MCF 10A (cell line): ENCODE measurements at regions not wholly inside any gene's neighbourhood (a gene's known extent, or its start where the extent isn't known, plus 50 kb on each side); places are given as distances from the start of the nearest gene placed in this dataset.

Source experiments
- BruUV-seq: library from RNA; stranded (reverse); fragments of 400-500 nt; replicated peaks from 2 replicates; lab custom pipeline; 2021; lab: Mats Ljungman, UMichigan
- CTCF ChIA-PET: fragments of 300-600 bp; sonication (Branson Sonifier 250); formaldehyde crosslinking; extraction: SDS; loops from one replicate; lab custom pipeline; 2021; ENCODE audit warnings: antibody characterized with exemption, inconsistent platforms; lab: Yijun Ruan, JAX
- POLR2A ChIA-PET: fragments of 300-600, 350-650 bp; sonication (Branson Sonifier 250); formaldehyde crosslinking; extraction: SDS; loops from one replicate; lab custom pipeline; 2020; ENCODE audit warnings: antibody characterized with exemption, inconsistent platforms; lab: Yijun Ruan, JAX
- DNase-seq: peaks from one replicate; pipeline ENCODE4 v3.0.0-alpha.2; 2018; ENCODE audit not compliant: unreplicated experiment
- H3K27ac Mint-ChIP-seq: one replicate; pipeline ENCODE4 v1.8.0; 2022; ENCODE audit warnings: mild to moderate bottlenecking, low read depth, mixed read lengths; ENCODE audit not compliant: unreplicated experiment
- H3K27me3 Mint-ChIP-seq: one replicate; pipeline ENCODE4 v1.8.0; 2022; ENCODE audit warnings: mixed read lengths; ENCODE audit not compliant: insufficient read depth, unreplicated experiment
- H3K36me3 Mint-ChIP-seq: one replicate; pipeline ENCODE4 v1.8.0; 2022; ENCODE audit warnings: mild to moderate bottlenecking, moderate library complexity, mixed read lengths; ENCODE audit not compliant: insufficient read depth, unreplicated experiment
- H3K4me1 Mint-ChIP-seq: one replicate; pipeline ENCODE4 v1.8.0; 2022; ENCODE audit warnings: mixed read lengths; ENCODE audit not compliant: insufficient read depth, unreplicated experiment
- H3K4me3 Mint-ChIP-seq: one replicate; pipeline ENCODE4 v1.8.0; 2022; ENCODE audit warnings: mild to moderate bottlenecking, moderate library complexity, mixed read lengths; ENCODE audit not compliant: unreplicated experiment
- H3K9me3 Mint-ChIP-seq: one replicate; pipeline ENCODE4 v1.8.0; 2022; ENCODE audit warnings: mixed read lengths; ENCODE audit not compliant: unreplicated experiment
- intact Hi-C: fragments of 100-400 bp; cut with micrococcal nuclease; formaldehyde crosslinking; loops from 2 replicates; pipeline ENCODE4 v1.14.1; 2022
- TF ChIP-seq, protein P1 (sequence below): fragments of 200-600 bp; IDR thresholded peaks from one replicate; pipeline ENCODE4 v1.8.0; 2022; ENCODE audit warnings: antibody characterized with exemption, mild to moderate bottlenecking; ENCODE audit not compliant: unreplicated experiment

GRCh38 chr1:60895252-60895651, 187.1 kb upstream of the NFIA start:
- TF ChIP-seq, protein P1, sequence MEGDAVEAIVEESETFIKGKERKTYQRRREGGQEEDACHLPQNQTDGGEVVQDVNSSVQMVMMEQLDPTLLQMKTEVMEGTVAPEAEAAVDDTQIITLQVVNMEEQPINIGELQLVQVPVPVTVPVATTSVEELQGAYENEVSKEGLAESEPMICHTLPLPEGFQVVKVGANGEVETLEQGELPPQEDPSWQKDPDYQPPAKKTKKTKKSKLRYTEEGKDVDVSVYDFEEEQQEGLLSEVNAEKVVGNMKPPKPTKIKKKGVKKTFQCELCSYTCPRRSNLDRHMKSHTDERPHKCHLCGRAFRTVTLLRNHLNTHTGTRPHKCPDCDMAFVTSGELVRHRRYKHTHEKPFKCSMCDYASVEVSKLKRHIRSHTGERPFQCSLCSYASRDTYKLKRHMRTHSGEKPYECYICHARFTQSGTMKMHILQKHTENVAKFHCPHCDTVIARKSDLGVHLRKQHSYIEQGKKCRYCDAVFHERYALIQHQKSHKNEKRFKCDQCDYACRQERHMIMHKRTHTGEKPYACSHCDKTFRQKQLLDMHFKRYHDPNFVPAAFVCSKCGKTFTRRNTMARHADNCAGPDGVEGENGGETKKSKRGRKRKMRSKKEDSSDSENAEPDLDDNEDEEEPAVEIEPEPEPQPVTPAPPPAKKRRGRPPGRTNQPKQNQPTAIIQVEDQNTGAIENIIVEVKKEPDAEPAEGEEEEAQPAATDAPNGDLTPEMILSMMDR: no peak
- DNase-seq: no peak
- POLR2A ChIA-PET: no interaction called here
- intact Hi-C loops: no loop called here
- no TSS peak for BruUV-seq
- Mint-ChIP-seq H3K9me3 (no peaks in the 10 kb centered on the region), H3K4me3 (no peak overlapping the region), H3K36me3 (no peaks in the 10 kb centered on the region), H3K4me1 (no peaks in the 10 kb centered on the region), H3K27me3 (peaks cover 55% of the 10 kb centered on the region), H3K27ac (no peak overlapping the region)
- CTCF ChIA-PET: no interaction called here

DNA sequence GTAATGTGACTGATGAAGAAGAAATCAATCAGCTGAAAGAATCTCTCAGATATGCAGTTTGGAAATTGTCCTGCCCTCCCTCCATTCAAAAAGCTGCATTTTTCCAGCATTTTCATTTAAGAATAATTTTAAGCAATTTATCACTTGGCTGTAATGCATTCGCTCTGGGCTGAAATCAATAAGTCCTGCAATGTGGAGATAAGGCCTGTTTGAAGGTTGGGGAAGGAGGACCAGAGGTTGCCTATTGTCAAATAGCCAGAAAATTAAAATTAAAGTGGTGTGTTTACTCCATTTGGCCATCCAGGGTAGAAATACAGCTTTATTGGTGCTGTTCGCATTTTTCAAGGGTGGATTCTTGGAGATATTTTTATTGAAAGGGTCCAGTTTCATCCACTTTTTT, 187.6 kb upstream of the NFIA start:
- DNase-seq: no peak
- no peaks in the 10 kb centered on the region for H3K9me3 Mint-ChIP-seq
- no TSS peak for BruUV-seq
- intact Hi-C loops: no loop called here
- peaks cover 60% of the 10 kb centered on the region for H3K27me3 Mint-ChIP-seq
- TF ChIP-seq, protein P1: no peak
- no peaks in the 10 kb centered on the region for H3K36me3 Mint-ChIP-seq
- no peaks in the 10 kb centered on the region for H3K4me1 Mint-ChIP-seq
- no peak overlapping the region for H3K27ac Mint-ChIP-seq
- POLR2A ChIA-PET: no interaction called here
- CTCF ChIA-PET: interaction anchor here (1.4 kb wide), 1 partner anchor 46 kb away, joined by 3 read pairs; no protein-coding TSS in a partner anchor
- no peak overlapping the region for H3K4me3 Mint-ChIP-seq

- Mint-ChIP-seq H3K4me3 (no peak overlapping the region), H3K36me3 (no peaks in the 10 kb centered on the region), H3K27ac (no peak overlapping the region), H3K27me3 (peaks cover 64% of the 10 kb centered on the region), H3K4me1 (no peaks in the 10 kb centered on the region), H3K9me3 (no peaks in the 10 kb centered on the region)
- intact Hi-C loops: no loop called here
- ChIA-PET POLR2A (interaction anchor here (0.7 kb wide), 1 partner anchor 722 kb away, joined by 3 read pairs; no protein-coding TSS in a partner anchor), CTCF (interaction anchor here (0.6 to 1.4 kb wide), 2 partner anchors 39 to 45 kb away, joined by 3 read pairs; no protein-coding TSS in a partner anchor)
- no peak for DNase-seq
- BruUV-seq: no TSS peak
- TF ChIP-seq, protein P1: no peak
These were observed 188.2 kb upstream of the NFIA start for GRCh38 chr1:60894130-60894529.

GRCh38 chr1:60893136-60893930, 189.0 kb upstream of the NFIA start:
- no TSS peak for BruUV-seq
- no peaks in the 10 kb centered on the region for H3K9me3 Mint-ChIP-seq
- H3K27ac Mint-ChIP-seq: no peak overlapping the region
- CTCF ChIA-PET: interaction anchor here (0.6 to 1.4 kb wide), 4 partner anchors 26 to 44 kb away, joined by 3 to 4 read pairs (median 4); no protein-coding TSS in a partner anchor
- H3K36me3 Mint-ChIP-seq: no peaks in the 10 kb centered on the region
- H3K4me3 Mint-ChIP-seq: no peak overlapping the region
- peaks cover 72% of the 10 kb centered on the region for H3K27me3 Mint-ChIP-seq
- no peak for DNase-seq
- TF ChIP-seq, protein P1: no peak
- intact Hi-C loops: no loop called here
- H3K4me1 Mint-ChIP-seq: no peaks in the 10 kb centered on the region
- POLR2A ChIA-PET: interaction anchor here (0.7 kb wide), 1 partner anchor 722 kb away, joined by 3 read pairs; no protein-coding TSS in a partner anchor
